Vagina (tissue), 2 donors: ENCODE measurements at regions not wholly inside any gene's neighbourhood (a gene's known extent, or its start where the extent isn't known, plus 50 kb on each side); places are given as distances from the start of the nearest gene placed in this dataset.

Source experiments
- CTCF ChIP-seq, 3 experiments: fragments of 450-650 bp in 2 of 3; fragments of 200-600 bp in 1 of 3; sonication (generic) in 1 of 3; IDR thresholded peaks; one replicate each; pipeline ENCODE4 v1.5.1; 2017 to 2019; ENCODE audit warnings: antibody characterized with exemption in 3 of 3, mild to moderate bottlenecking in 2 of 3, moderate library complexity in 2 of 3
- POLR2A ChIP-seq, 2 donors: fragments of 450-650 bp; IDR thresholded peaks; one replicate each; pipeline ENCODE4 v1.6.1; 2017; ENCODE audit warnings: antibody characterized with exemption in 2 of 2, mild to moderate bottlenecking in 2 of 2, moderate library complexity in 2 of 2
- POLR2AphosphoS5 ChIP-seq, 2 donors: sonication (generic); formaldehyde crosslinking; IDR thresholded peaks; one replicate each; pipeline ENCODE4 v1.9.0; 2017; ENCODE audit warnings: antibody characterized with exemption in 2 of 2, mild to moderate bottlenecking in 2 of 2, low read depth in 1 of 2; ENCODE audit not compliant: insufficient read depth in 1 of 2

- no peak for TF ChIP-seq POLR2A (IDR thresholded peaks at IDR 0.05)
- no peak for TF ChIP-seq CTCF (IDR thresholded peaks at IDR 0.05)
- TF ChIP-seq POLR2AphosphoS5 (IDR thresholded peaks at IDR 0.05; ENCODE audit: insufficient read depth in 1 of 2, low read depth in 1 of 2) = no peak
These were observed 149.7 kb upstream of the SERP2 start for GRCh38 chr13:44223770-44224444.
